HCT116 (cell line): ENCODE measurements at regions not wholly inside any gene's neighbourhood (a gene's known extent, or its start where the extent isn't known, plus 50 kb on each side); places are given as distances from the start of the nearest gene placed in this dataset.

Experiments used
- ATAC-seq: fragments of 200-7000 bp; cut with Tn5 transposase; 2 replicates; pipeline ENCODE4 v1.9.1; 2020; ENCODE audit warnings: mild to moderate bottlenecking, moderate library complexity
- BruUV-seq: library from RNA; stranded (reverse); fragments of 400-500 nt; replicated peaks from 2 replicates; lab custom pipeline; 2021; lab: Mats Ljungman, UMichigan
- CTCF ChIA-PET: fragments of 300-600 bp; sonication (Branson Sonifier 250); formaldehyde crosslinking; loops from one replicate; lab custom pipeline; 2021; ENCODE audit warnings: antibody characterized with exemption; lab: Charles Lee
- POLR2A ChIA-PET: fragments of 300-600, 350-600 bp; sonication (Branson Sonifier 250); formaldehyde crosslinking; loops from one replicate; lab custom pipeline; 2021; ENCODE audit warnings: antibody characterized with exemption; lab: Charles Lee
- RAD21 ChIA-PET, 2 experiments: fragments of 300-600 bp; sonication (Branson Sonifier 250); formaldehyde crosslinking; loops; one replicate each; lab custom pipeline; 2023; ENCODE audit warnings: low total read pairs in 2 of 2; ENCODE audit not compliant: uncharacterized antibody in 2 of 2, unreplicated experiment in 2 of 2, low non-redundant PET in 1 of 2; lab: Charles Lee
- DNase-seq: peaks from one replicate; pipeline ENCODE4 v3.0.0-alpha.2; 2010; ENCODE audit warnings: low read depth, low spot score
- H2AFZ ChIP-seq: fragments of 200-600 bp; shearing (Covaris generic), sonication (generic); 2 replicates; pipeline ENCODE4 v1.6.1; 2017; ENCODE audit warnings: low read depth, mixed run types, mixed read lengths, antibody characterized with exemption, low read length; ENCODE audit not compliant: poor library complexity, severe bottlenecking
- H3K27ac ChIP-seq: 2 replicates; pipeline ENCODE4 v1.5.1; 2012; ENCODE audit warnings: low read depth, low read length
- H3K27me3 ChIP-seq: fragments of 200-600 bp; sonication (generic); 2 replicates; pipeline ENCODE4 v1.6.1; 2016; ENCODE audit warnings: mixed run types, low read length, mixed read lengths; ENCODE audit not compliant: insufficient read depth
- H3K36me3 ChIP-seq, 2 experiments: fragments of 200-500 bp in 1 of 2; fragments of 200-600 bp in 1 of 2; sonication (Bioruptor generic) in 1 of 2; sonication (generic) in 1 of 2; 2 replicates each; pipeline versions ENCODE4 v1.5.1 to v1.6.1; 2014 to 2016; ENCODE audit warnings: low read length in 2 of 2, inconsistent platforms in 1 of 2, mixed read lengths in 1 of 2, mixed run types in 1 of 2; ENCODE audit not compliant: insufficient read depth in 2 of 2, control insufficient read depth in 1 of 2
- H3K4me1 ChIP-seq, 2 experiments: fragments of 200-600 bp in 1 of 2; sonication (generic) in 1 of 2; 2 replicates each; pipeline versions ENCODE4 v1.5.1 to v1.6.1; 2012 to 2017; ENCODE audit warnings: low read length in 2 of 2, inconsistent platforms in 1 of 2, mild to moderate bottlenecking in 1 of 2, mixed read lengths in 1 of 2, mixed run types in 1 of 2, moderate library complexity in 1 of 2; ENCODE audit not compliant: insufficient read depth in 2 of 2, control insufficient read depth in 1 of 2
- H3K4me2 ChIP-seq: fragments of 200-600 bp; sonication (generic); 2 replicates; pipeline ENCODE4 v1.6.1; 2017; ENCODE audit warnings: mixed run types, low read length, mixed read lengths
- H3K4me3 ChIP-seq, 2 experiments: fragments of 200-600 bp in 1 of 2; sonication (generic) in 1 of 2; replicated peaks in 1 of 2; 2 replicates each; pipeline ENCODE4 v1.5.1; 2011 to 2016; ENCODE audit warnings: low read length in 2 of 2, control low read depth in 1 of 2, low read depth in 1 of 2, mild to moderate bottlenecking in 1 of 2, mixed read lengths in 1 of 2, mixed run types in 1 of 2
- H3K79me2 ChIP-seq: fragments of 200-600 bp; sonication (generic); 2 replicates; pipeline ENCODE4 v1.6.1; 2017; ENCODE audit warnings: mild to moderate bottlenecking, mixed run types, low read length, moderate library complexity, mixed read lengths; ENCODE audit not compliant: insufficient read depth
- H3K9ac ChIP-seq: fragments of 200-600 bp; sonication (generic); 2 replicates; pipeline ENCODE4 v1.6.1; 2016; ENCODE audit warnings: low read length, mixed read lengths
- H3K9me2 ChIP-seq: fragments of 200-600 bp; sonication (generic), shearing (Covaris generic); 2 replicates; pipeline ENCODE4 v1.6.1; 2017; ENCODE audit warnings: mixed run types, mild to moderate bottlenecking, moderate library complexity; ENCODE audit not compliant: insufficient read depth
- H3K9me3 ChIP-seq, 2 experiments: fragments of 200-500 bp in 1 of 2; fragments of 200-600 bp in 1 of 2; sonication (Bioruptor generic) in 1 of 2; sonication (generic) in 1 of 2; 2 replicates each; pipeline ENCODE4 v1.6.1; 2014 to 2017; ENCODE audit warnings: low read length in 2 of 2, mixed read lengths in 2 of 2, inconsistent platforms in 1 of 2, low read depth in 1 of 2, mild to moderate bottlenecking in 1 of 2, mixed run types in 1 of 2, moderate library complexity in 1 of 2; ENCODE audit not compliant: control insufficient read depth in 1 of 2, insufficient read depth in 1 of 2
- H4K20me1 ChIP-seq: fragments of 200-600 bp; sonication (generic), shearing (Covaris generic); 2 replicates; pipeline ENCODE4 v1.6.1; 2017; ENCODE audit warnings: mixed run types, mild to moderate bottlenecking, moderate library complexity; ENCODE audit not compliant: insufficient read depth
- CEBPB ChIP-seq: IDR thresholded peaks from 2 replicates; pipeline ENCODE4 v1.6.1; 2012; ENCODE audit warnings: low read depth
- CTCF ChIP-seq, 3 experiments: fragments of 200-600 bp in 1 of 3; sonication (generic) in 1 of 3; IDR thresholded peaks in 2 of 3; conservative IDR thresholded peaks in 1 of 3; 2 replicates each; pipeline ENCODE4 v1.5.1; 2012 to 2017; ENCODE audit warnings: low read depth in 2 of 3, low read length in 2 of 3, antibody characterized with exemption in 1 of 3, borderline replicate concordance in 1 of 3, control low read depth in 1 of 3, mild to moderate bottlenecking in 1 of 3, mixed read lengths in 1 of 3, mixed run types in 1 of 3, moderate library complexity in 1 of 3; ENCODE audit not compliant: insufficient read depth in 1 of 3
- EZH2 ChIP-seq: fragments of 200-600 bp; sonication (generic); IDR thresholded peaks from 2 replicates; pipeline ENCODE4 v1.6.1; 2017; ENCODE audit warnings: antibody characterized with exemption, mixed run types
- FOSL1 ChIP-seq: IDR thresholded peaks from 2 replicates; pipeline ENCODE4 v1.6.1; 2012; ENCODE audit warnings: low read depth
- RAD21 ChIP-seq: IDR thresholded peaks from 2 replicates; pipeline ENCODE4 v1.6.1; 2012; ENCODE audit warnings: low read depth, mild to moderate bottlenecking
- SP1 ChIP-seq: IDR thresholded peaks from 2 replicates; pipeline ENCODE4 v1.6.1; 2012; ENCODE audit warnings: low read depth
- SRF ChIP-seq: IDR thresholded peaks from 2 replicates; pipeline ENCODE4 v1.6.1; 2012; ENCODE audit warnings: low read depth
- ZBTB33 ChIP-seq: IDR thresholded peaks from 2 replicates; pipeline ENCODE4 v1.6.1; 2011; ENCODE audit warnings: mild to moderate bottlenecking, low read length, moderate library complexity; ENCODE audit not compliant: insufficient replicate concordance; ENCODE audit errors: extremely low read depth
- intact Hi-C: fragments of 100-400 bp; cut with micrococcal nuclease; formaldehyde crosslinking; loops from 2 replicates; pipeline ENCODE4 v1.10.0; 2022

DNA sequence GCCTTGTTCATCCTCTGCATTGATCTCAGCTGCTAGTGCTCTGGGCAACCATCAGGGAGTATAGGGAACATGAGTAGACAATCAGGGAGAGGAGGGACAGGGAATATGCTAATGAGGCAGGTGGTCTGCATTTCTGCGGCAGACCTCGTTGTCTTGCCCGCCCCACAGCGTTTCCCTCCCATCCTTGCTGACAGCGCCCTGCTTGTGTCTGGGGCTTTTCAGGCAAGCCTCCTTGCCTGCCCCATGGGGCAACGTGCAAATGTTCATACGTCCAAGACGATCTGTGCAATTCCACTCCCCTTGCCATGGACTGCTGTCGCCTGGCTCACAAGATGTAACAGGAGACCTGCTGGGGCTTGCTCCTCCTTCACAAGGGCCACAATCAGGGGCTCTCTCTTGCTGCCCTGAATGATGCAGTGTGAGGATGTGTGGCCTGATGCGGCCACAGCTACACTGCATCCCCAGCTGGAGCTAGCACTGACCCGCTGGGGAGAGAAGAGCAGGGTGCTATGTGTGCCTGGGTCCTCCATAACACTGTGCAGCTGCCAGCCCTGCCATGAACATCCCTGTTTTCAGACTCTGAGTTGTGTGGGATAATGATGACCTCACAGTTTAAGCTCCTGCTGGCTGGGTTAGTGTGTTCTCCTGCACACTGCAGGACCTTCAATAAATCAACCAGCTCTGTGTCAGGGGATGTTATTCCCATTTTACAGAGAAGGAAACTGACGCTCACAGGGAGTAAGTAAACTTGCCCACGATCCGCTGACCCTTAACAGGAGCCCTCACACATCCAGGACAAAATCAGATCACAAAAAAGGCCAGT lies 211.3 kb downstream of the KLF13 start:
- intact Hi-C loops: no loop called here
- Histone ChIP-seq H3K27me3 (peaks cover 56% of the 10 kb centered on the region), H3K79me2 (no peaks in the 10 kb centered on the region), H3K9ac (no peak overlapping the region), H3K4me3 (no peak overlapping the region), H3K9me2 (no peaks in the 10 kb centered on the region), H3K4me2 (no peak overlapping the region), H4K20me1 (no peaks in the 10 kb centered on the region), H3K4me1 (no peaks in the 10 kb centered on the region), H3K36me3 (no peaks in the 10 kb centered on the region), H3K9me3 (no peaks in the 10 kb centered on the region), H2AFZ (no peak overlapping the region), H3K27ac (no peak overlapping the region)
- ATAC-seq (no peak), DNase-seq (no peak)
- no peak for TF ChIP-seq CTCF (IDR thresholded peaks at IDR 0.05 in 2 of 3, conservative IDR thresholded peaks at IDR 0.05 in 1 of 3; ENCODE audit: borderline replicate concordance in 1 of 3, insufficient read depth in 1 of 3, low read depth in 2 of 3, low read length in 2 of 3)
- TF ChIP-seq SRF: no peak
- no peak for TF ChIP-seq EZH2
- no peak for TF ChIP-seq SP1
- no peak for TF ChIP-seq CEBPB
- no peak for TF ChIP-seq FOSL1
- no peak for TF ChIP-seq RAD21
- TF ChIP-seq ZBTB33: no peak
- RAD21 ChIA-PET: no interaction called here
- CTCF ChIA-PET: no interaction called here
- BruUV-seq: no TSS peak
- POLR2A ChIA-PET: no interaction called here
